ENCODE measurements at regions not wholly inside any gene's neighbourhood (a gene's known extent, or its start where the extent isn't known, plus 50 kb on each side); places are given as distances from the start of the nearest gene placed in this dataset.

DNA sequence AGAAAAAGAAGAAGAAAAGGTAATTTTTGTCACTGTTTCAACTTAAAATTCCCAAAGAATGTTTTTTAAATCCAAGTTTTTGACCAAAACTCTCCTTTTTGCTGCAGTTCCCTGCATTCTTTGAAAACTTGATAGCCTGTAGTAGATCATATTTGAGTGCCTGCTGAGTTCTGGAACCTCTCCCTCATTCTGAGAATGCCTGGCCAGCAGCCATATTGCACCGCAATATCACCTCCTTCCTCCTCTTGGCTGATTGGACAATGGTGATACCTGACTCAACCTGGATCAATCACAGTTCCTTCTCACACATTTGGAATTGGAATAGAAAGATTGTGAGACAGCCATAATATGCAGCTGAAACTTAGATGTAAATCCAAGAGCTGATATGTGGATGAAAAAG is 97.6 kb upstream of the GAP43 start:
- no peak for DNase-seq (ENCODE audit: low spot score)

DNA sequence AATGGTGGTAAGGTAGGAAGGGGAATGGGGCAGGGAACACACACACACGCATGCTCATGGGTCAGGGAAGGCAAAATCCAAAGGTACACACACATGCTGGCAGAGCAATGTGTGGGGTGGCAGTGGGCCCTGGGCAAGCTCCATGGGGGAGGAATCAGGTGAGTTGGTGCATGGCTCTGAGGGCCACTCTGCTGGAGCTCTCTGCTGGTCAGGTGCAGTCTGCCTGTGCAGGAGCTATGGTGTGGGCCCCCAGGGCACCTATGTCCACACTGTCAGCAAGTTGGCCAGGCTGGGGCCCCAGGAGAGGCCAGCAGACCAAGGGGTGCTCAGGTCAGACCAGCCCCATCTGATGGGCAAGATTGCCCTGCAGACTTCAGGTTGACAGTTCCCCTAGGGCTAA is 90.1 kb upstream of the GAP43 start:
- DNase-seq (ENCODE audit: low spot score) = no peak

DNA sequence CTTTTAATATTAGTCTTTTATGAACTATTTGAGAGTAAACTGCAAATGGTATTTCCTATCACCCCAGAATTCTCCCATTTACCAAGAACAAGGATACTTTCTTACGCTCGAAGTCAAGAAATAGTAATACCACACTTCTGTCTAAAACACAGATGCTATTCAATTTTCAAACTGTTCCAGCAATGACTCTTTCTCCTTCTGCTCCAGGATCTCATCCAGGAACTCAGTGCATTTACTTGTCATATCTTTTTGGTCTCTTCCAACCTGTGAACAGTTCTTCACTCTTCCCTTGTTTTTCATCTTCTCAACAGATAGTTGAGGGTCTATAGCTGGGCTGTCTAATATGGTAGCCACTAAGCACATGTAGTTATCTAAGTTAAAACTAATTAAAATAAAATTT is 87.1 kb upstream of the GAP43 start:
- DNase-seq (ENCODE audit: low spot score) = no peak

DNA sequence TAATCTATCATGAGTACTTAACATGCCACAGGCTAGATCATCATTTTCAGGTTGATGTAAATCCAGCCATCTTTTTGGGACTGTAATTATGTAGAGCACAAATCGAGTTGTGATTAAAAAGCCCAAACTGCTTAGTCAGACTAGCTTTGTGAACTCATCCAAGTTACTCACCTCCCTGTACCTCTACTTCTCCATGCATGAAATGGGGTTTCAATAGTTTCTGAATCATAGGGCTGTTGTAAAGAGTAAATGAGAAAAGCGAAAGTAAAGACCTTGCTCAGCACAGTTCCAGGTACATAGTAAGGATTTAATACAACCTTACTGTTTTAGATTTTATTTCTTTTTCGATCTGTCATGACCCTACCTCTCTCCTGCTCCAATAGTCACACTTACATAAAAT is 85.6 kb upstream of the GAP43 start:
- DNase-seq (ENCODE audit: low spot score) = no peak

DNA sequence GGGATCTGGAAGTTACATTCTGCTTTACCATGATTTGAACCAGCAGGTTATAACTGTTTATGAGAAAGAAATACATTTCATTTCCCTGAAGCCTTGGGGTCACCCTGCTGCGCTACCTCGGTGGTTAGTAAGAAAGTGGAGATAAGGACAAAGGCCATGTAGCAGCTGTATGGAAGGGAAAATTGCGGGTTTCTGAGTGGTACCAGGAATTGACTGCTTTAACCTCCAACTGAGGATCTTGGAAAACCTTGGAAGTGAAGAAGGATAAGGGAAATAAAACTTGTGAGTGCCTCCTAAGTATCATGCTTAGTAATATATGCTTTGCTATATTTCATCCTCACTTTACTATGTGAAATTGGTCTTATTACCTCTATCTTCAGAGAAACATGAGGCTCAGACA is 76.1 kb upstream of the GAP43 start:
- no peak for DNase-seq (ENCODE audit: low spot score)

DNA sequence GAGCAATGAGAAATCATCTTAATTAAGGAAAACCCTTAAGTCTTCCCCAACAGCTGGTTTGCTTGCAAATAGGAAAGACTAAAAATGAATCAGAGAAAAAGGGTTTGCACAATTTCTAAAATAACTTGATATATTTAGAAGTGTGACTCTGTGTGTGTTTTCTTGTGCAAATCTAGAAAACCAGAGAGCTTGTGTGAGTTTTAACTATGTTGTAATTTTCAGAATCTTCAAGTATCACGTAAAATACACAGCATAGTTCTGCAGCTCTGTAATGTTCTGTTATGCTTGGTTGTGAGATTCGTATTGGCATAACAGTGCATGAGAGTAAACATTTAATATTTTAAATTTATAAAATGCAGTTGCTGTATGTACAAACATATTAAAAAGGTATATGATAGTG is 74.7 kb upstream of the GAP43 start:
- no peak for DNase-seq (ENCODE audit: low spot score)

DNA sequence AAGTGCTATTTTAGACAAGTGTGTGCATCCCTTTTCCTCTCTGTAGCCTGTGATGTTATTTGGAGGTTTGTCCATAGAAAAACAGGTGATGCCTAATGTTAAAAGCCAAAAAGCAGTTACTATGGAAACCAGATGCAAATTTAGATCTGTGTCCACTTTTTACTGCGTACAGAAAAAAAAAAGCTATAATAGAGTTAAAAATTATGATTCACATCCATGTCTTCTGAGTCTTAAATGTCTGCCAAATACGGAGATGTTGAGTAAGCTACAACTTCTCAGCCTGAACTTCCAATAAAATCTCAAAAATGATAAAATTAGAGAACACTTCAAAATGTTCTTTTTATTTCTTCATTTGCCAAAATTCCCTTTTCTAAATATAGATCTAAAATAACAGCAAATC is 74.2 kb upstream of the GAP43 start:
- no peak for DNase-seq (ENCODE audit: low spot score)

DNA sequence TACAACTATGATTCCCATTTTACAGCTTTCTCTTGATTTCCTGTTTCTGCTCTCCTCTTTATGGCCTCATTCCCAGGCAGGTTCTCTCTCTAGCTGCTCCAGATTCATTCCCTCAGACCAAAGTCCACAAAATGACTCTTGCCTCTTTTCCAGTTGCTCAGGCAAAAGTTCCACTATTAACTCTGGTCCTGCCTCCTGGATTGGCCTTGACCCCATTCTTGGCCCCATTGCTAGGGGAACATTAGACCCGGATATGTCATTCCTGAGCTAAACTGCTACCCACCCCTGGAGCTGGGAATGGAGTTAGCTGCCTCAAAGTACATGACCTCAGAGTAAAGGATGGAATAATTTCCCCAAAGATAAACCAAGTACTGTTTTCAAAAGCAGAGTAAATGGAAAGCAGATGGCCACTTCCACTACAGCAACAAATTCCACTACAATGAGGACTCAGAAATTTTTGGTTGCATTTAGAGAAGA is 73.0 kb upstream of the GAP43 start:
- DNase-seq (ENCODE audit: low spot score) = no peak

DNA sequence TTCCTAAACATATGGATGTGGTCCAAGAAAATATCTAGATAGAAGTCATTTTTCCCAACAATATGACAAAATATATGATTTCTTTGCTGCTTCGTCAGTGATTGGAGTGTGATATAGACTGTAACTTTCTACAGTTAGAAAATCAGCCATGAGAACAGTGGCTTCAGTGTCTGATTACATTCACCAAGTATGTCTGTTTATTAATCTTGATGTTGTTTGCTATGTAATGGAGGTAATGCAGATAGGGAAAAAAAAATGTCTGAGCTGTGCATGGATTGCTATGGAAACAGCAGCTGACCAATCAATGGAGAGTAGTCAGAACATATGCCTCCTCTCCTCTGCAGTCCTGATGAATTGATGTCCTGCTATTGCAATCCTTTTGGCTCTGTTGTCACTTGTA is 72.3 kb upstream of the GAP43 start:
- DNase-seq (ENCODE audit: low spot score) = no peak

DNA sequence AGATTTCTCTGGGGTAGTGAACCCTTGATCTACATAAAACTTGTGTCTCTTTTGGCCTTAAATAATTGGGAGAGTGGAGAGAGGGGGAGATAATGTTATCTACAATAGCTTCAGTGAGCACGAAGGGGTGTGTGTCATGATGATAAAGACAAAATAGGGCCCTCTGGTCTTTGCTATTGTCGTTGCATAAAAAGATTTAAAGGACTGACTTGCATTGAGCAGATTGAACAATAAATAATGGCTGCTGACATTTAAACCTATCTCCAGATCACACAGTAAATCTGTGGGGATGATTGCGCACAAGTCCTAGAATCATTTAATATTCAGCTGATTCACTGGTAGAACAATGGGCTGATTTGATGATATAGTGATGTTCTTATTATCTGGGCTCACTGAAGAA is 71.3 kb upstream of the GAP43 start:
- no peak for DNase-seq (ENCODE audit: low spot score)

DNA sequence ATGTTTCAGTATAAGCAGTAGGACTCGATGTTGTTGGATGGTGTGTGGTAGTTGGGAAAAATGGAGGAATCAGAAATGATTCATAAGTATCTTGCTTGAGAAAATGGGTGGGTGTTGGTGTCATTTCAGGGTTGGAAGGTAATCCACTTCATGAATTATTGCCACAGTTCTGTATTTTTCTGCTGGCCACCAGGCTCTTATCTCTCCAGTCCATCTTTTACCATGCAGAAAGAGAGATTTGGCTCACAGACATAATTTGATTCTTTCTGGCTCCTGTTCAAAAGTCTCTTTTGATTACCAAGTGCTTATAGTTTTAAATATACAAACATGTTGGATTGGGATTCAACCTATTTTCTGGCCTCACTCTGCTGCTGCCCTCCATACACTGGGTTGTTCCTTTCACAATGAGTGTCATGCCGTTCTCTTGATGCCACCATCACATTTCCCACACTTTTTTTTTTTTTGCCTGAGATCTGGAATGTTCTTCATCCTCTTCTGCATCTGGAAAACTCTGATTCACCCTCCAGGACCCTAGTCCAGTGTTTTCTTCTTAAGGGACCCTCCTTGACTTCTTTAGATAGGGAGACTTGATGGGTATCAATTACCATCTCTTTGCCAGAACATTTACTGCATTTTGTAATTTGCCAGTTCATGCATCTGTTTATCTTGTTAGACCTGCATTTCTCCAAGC is 69.4 kb upstream of the GAP43 start:
- DNase-seq (ENCODE audit: low spot score) = no peak

DNA sequence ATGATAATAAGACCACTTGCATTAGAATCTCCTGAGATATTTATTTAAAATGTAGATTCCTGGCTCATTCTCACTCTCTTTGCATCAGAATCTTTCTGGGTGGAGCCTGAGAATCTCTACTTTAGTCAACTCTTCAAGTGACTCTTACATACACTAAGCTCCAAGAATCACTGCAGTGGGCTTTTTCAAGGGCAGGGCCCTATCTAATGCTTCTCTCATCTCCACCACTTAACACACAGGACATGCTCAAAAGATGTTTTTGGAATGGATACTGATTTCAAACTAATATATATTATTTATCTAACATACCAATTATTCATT is 68.9 kb upstream of the GAP43 start:
- no peak for DNase-seq (ENCODE audit: low spot score)

DNA sequence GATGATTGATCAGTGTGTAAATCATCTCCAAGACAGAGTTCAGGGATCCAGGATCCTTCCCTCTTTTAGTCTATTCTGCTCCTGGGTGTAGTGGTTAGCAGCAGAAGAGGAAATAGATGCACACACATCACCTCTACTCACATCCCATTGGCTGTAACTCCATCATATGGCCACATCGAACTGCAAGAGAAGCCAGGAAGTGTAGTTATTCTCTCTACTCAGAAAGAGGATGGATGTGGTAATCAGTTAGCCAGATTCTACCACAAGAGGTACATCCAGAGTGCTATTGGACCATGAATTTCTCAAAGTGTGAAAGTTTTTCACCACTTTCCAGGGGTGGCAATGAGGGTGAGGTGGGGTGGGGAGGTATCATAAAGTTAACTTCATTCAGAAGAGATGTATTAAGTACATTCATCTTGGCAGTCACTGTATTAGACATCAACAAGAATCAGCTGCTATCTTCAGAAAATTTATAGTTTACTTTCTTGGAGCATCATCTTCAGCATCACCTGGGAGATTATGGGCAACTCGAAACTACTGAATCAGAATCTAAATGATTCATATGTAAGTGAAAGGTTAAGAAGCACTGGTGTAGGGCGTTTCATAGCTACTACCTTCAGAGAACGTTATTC is 60.6 kb upstream of the GAP43 start:
- no peak for DNase-seq (ENCODE audit: low spot score)

DNA sequence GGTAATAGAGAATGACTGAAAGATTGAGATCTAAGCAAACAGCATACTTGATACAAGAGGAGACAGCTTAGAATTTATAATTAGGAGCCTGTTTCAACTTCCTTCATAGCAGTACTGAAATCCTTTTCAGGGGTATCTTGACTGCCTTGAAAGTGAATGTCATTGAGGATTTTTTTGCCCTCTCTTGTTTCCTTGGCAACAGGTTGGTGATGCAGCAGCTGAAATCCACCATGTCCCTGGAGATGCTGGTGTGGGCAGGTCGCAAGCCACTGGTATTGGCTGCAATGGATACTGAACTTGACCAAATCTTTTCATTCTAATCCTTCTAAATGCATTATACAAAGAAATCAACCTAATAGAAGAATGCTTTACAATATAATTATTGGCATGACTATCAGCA is 59.3 kb upstream of the GAP43 start:
- no peak for DNase-seq (ENCODE audit: low spot score)

DNA sequence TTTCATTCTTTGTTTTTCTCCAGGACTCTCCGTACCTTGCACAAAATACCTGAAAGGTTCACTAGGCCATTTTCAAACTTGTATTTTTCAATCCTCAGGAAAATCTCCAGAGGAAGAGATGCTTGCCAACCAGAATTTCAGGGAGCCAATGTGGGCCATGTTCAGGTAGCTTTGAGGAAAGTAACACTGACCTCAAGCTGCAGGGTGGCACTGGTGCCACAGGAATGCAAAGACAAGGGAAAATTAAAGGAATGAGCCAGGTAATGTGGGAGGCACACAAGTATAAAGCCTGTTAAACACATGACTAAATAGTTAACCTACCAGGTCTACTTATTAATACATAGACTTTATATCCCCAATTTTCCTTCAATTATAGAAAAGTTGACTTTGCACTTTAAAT is 51.9 kb upstream of the GAP43 start:
- DNase-seq (ENCODE audit: low spot score) = no peak
